Neural cell (in vitro differentiated cells): ENCODE measurements at regions not wholly inside any gene's neighbourhood (a gene's known extent, or its start where the extent isn't known, plus 50 kb on each side); places are given as distances from the start of the nearest gene placed in this dataset.

Experiments used
- H2AFZ ChIP-seq: fragments of 200-600, 300-800 bp; sonication (generic), shearing (Covaris generic); 2 replicates; pipeline ENCODE4 v1.6.0; 2014; ENCODE audit warnings: low read depth, mild to moderate bottlenecking, antibody characterized with exemption, low read length, moderate library complexity
- H3F3A ChIP-seq: fragments of 200-600 bp; shearing (Covaris generic); 2 replicates; pipeline ENCODE4 v1.6.1; 2016; ENCODE audit warnings: mild to moderate bottlenecking, moderate library complexity, mixed read lengths, antibody characterized with exemption, low read length; ENCODE audit not compliant: insufficient read depth, poor library complexity, severe bottlenecking
- H3K27ac ChIP-seq: fragments of 200-600, 300-800 bp; sonication (generic), shearing (Covaris generic); 2 replicates; pipeline ENCODE4 v1.5.1; 2014; ENCODE audit warnings: mild to moderate bottlenecking, low read length, moderate library complexity
- H3K27me3 ChIP-seq: fragments of 300-800, 200-600 bp; sonication (generic), shearing (Covaris generic); 2 replicates; pipeline ENCODE4 v1.6.0; 2014; ENCODE audit warnings: mild to moderate bottlenecking, low read depth, low read length, moderate library complexity; ENCODE audit not compliant: insufficient read depth
- H3K36me3 ChIP-seq: fragments of 300-800, 200-600 bp; sonication (generic), shearing (Covaris generic); 2 replicates; pipeline ENCODE4 v1.5.1; 2014; ENCODE audit warnings: mild to moderate bottlenecking, antibody characterized with exemption, low read length, moderate library complexity; ENCODE audit not compliant: insufficient read depth
- H3K4me2 ChIP-seq: fragments of 300-800, 200-600 bp; sonication (generic), shearing (Covaris generic); 2 replicates; pipeline ENCODE4 v1.6.0; 2014; ENCODE audit warnings: mild to moderate bottlenecking, low read length
- H3K4me3 ChIP-seq: fragments of 300-800, 200-600 bp; sonication (generic), shearing (Covaris generic); 2 replicates; pipeline ENCODE4 v1.5.1; 2014; ENCODE audit warnings: mild to moderate bottlenecking, low read length, moderate library complexity
- H3K79me2 ChIP-seq: fragments of 200-600 bp; shearing (Covaris generic); replicated peaks from 2 replicates; pipeline ENCODE4 v1.6.0; 2014; ENCODE audit warnings: mild to moderate bottlenecking, low read length, moderate library complexity; ENCODE audit not compliant: insufficient read depth
- H3K9ac ChIP-seq: fragments of 300-800, 200-600 bp; sonication (generic), shearing (Covaris generic); 2 replicates; pipeline ENCODE4 v1.6.1; 2016; ENCODE audit warnings: mild to moderate bottlenecking, low read length, mixed read lengths
- H3K9me2 ChIP-seq: fragments of 200-600 bp; shearing (Covaris generic); 2 replicates; pipeline ENCODE4 v1.6.1; 2016; ENCODE audit warnings: mild to moderate bottlenecking, low read length, mixed read lengths; ENCODE audit not compliant: insufficient read depth
- H3K9me3 ChIP-seq: fragments of 200-600, 300-800 bp; sonication (generic), shearing (Covaris generic); 2 replicates; pipeline ENCODE4 v1.6.1; 2016; ENCODE audit warnings: mild to moderate bottlenecking, mixed run types, low read length, moderate library complexity, mixed read lengths
- H4K20me1 ChIP-seq: fragments of 200-600 bp; shearing (Covaris generic); 2 replicates; pipeline ENCODE4 v1.6.1; 2016; ENCODE audit warnings: mild to moderate bottlenecking, mixed run types; ENCODE audit not compliant: insufficient read depth
- CTCF ChIP-seq: fragments of 450-650 bp; IDR thresholded peaks from 2 replicates; pipeline ENCODE4 v1.5.1; 2014; ENCODE audit warnings: antibody characterized with exemption, mild to moderate bottlenecking, moderate library complexity; ENCODE audit not compliant: poor library complexity, severe bottlenecking
- EP300 ChIP-seq: fragments of 450-650 bp; conservative IDR thresholded peaks from 2 replicates; pipeline ENCODE4 v1.6.1; 2014; ENCODE audit warnings: antibody characterized with exemption, mild to moderate bottlenecking, moderate library complexity; ENCODE audit not compliant: poor library complexity, severe bottlenecking
- EZH2 ChIP-seq: fragments of 200-600, 300-800 bp; shearing (Covaris generic), sonication (generic); IDR thresholded peaks from 2 replicates; pipeline ENCODE4 v1.6.1; 2014; ENCODE audit warnings: antibody characterized with exemption, low read length, borderline replicate concordance, mild to moderate bottlenecking; ENCODE audit not compliant: insufficient read depth, poor library complexity, severe bottlenecking
- MXI1 ChIP-seq: fragments of 450-650 bp; conservative IDR thresholded peaks from 2 replicates; pipeline ENCODE4 v1.6.1; 2014; ENCODE audit warnings: antibody characterized with exemption, mild to moderate bottlenecking; ENCODE audit not compliant: poor library complexity, severe bottlenecking
- POLR2AphosphoS5 ChIP-seq: IDR thresholded peaks from 2 replicates; pipeline ENCODE4 v1.6.1; 2012
- RAD21 ChIP-seq: fragments of 450-650 bp; conservative IDR thresholded peaks from 2 replicates; pipeline ENCODE4 v1.6.1; 2014; ENCODE audit warnings: antibody characterized with exemption, mild to moderate bottlenecking, moderate library complexity
- REST ChIP-seq: IDR thresholded peaks from 2 replicates; pipeline ENCODE4 v1.6.1; 2012; ENCODE audit warnings: borderline replicate concordance
- SMC3 ChIP-seq: fragments of 450-650 bp; conservative IDR thresholded peaks from 2 replicates; pipeline ENCODE4 v1.6.1; 2014; ENCODE audit warnings: antibody characterized with exemption, mild to moderate bottlenecking, moderate library complexity; ENCODE audit not compliant: poor library complexity
- TAF1 ChIP-seq: IDR thresholded peaks from 2 replicates; pipeline ENCODE4 v1.6.1; 2012; ENCODE audit warnings: low read depth

- Histone ChIP-seq H3K4me2 (no peak overlapping the region), H3F3A (no peaks in the 10 kb centered on the region), H4K20me1 (no peaks in the 10 kb centered on the region), H3K27ac (no peak overlapping the region), H3K9me3 (no peaks in the 10 kb centered on the region), H3K9ac (no peak overlapping the region), H3K27me3 (no peaks in the 10 kb centered on the region), H3K9me2 (no peaks in the 10 kb centered on the region), H2AFZ (no peak overlapping the region), H3K79me2 (no peaks in the 10 kb centered on the region), H3K4me3 (no peak overlapping the region), H3K36me3 (no peaks in the 10 kb centered on the region)
- TF ChIP-seq MXI1, result no peak
- TF ChIP-seq CTCF, result no peak
- TF ChIP-seq RAD21, result no peak
- TF ChIP-seq EZH2, result no peak
- no peak for TF ChIP-seq POLR2AphosphoS5
Observed at GRCh38 chr4:31230594-31230993, 510.4 kb downstream of the PCDH7 start.

DNA sequence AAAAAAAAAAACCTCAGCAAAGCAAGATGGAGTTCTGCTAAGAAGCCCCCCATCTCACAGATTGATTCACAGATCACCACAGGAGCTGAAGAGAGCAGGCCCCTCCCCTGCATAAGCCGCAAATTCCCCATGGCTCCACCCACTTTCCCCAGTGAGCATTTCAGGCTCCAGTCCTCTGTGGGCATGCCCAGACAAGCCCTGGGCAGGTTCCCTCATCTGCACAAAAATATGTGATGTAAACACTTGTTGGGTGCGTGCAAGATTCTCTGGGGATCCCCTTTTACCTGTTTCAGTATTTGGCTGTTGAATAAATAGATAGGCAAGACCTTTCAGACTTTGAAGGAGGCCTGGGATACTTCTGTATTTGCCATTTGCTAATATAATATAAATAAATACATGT is 514.3 kb downstream of the PCDH7 start:
- no peaks in the 10 kb centered on the region for H3K9me2 ChIP-seq
- TF ChIP-seq RAD21 (no peak), EP300 (no peak), CTCF (no peak), TAF1 (no peak), EZH2 (no peak), SMC3 (no peak), REST (no peak)
- no peaks in the 10 kb centered on the region for H3K79me2 ChIP-seq
- no peak overlapping the region for H3K9ac ChIP-seq
- H3K27me3 ChIP-seq, result no peaks in the 10 kb centered on the region
- no peak overlapping the region for H3K4me3 ChIP-seq
- H3K4me2 ChIP-seq, result no peak overlapping the region
- H3K36me3 ChIP-seq, result no peaks in the 10 kb centered on the region
- no peak overlapping the region for H3K27ac ChIP-seq
- H4K20me1 ChIP-seq, result no peaks in the 10 kb centered on the region
- no peak overlapping the region for H2AFZ ChIP-seq
- H3K9me3 ChIP-seq, result no peaks in the 10 kb centered on the region
- H3F3A ChIP-seq, result no peaks in the 10 kb centered on the region
